Activated CD4-positive, alpha-beta T cell treated with anti-CD3 and anti-CD28 coated beads, Interleukin-2, amount 10 ng/mL, durations not matched to agents 24 days and 14 days (primary cell): ENCODE measurements at regions not wholly inside any gene's neighbourhood (a gene's known extent, or its start where the extent isn't known, plus 50 kb on each side); places are given as distances from the start of the nearest gene placed in this dataset.
"Not testable (repeated sequence)": the region's sequence is repeated elsewhere in the genome, so short reads cannot be mapped to it uniquely, and the experiment has no call there.

Experiments used
- DNase-seq: peaks from one replicate; pipeline ENCODE4 v3.0.0; 2022
- H3K27ac Mint-ChIP-seq: one replicate; pipeline ENCODE4 v1.8.0; 2022; ENCODE audit warnings: mild to moderate bottlenecking, mixed read lengths
- H3K27me3 Mint-ChIP-seq: one replicate; pipeline ENCODE4 v1.8.0; 2022; ENCODE audit warnings: mixed read lengths
- H3K36me3 Mint-ChIP-seq: one replicate; pipeline ENCODE4 v1.8.0; 2022; ENCODE audit warnings: low read depth, mild to moderate bottlenecking, mixed read lengths
- H3K4me1 Mint-ChIP-seq: one replicate; pipeline ENCODE4 v1.8.0; 2021; ENCODE audit warnings: mixed read lengths
- H3K4me3 Mint-ChIP-seq: one replicate; pipeline ENCODE4 v1.8.0; 2022; ENCODE audit warnings: mild to moderate bottlenecking, moderate library complexity, mixed read lengths
- H3K9me3 Mint-ChIP-seq: one replicate; pipeline ENCODE4 v1.8.0; 2021; ENCODE audit warnings: mixed read lengths
- intact Hi-C: fragments of 100-400 bp; cut with micrococcal nuclease; formaldehyde crosslinking; loops from one replicate; pipeline ENCODE4 v1.15.1; 2023

GRCh38 chr13:79990048-79990447, 350.9 kb downstream of the SPRY2 start:
- H3K4me1 Mint-ChIP-seq = no peaks in the 10 kb centered on the region
- H3K27me3 Mint-ChIP-seq = no peaks in the 10 kb centered on the region
- H3K36me3 Mint-ChIP-seq = no peaks in the 10 kb centered on the region

GRCh38 chr13:79989217-79989661, 351.7 kb downstream of the SPRY2 start:
- no peaks in the 10 kb centered on the region for H3K4me1 Mint-ChIP-seq
- H3K4me3 Mint-ChIP-seq = no peak overlapping the region
- no peaks in the 10 kb centered on the region for H3K27me3 Mint-ChIP-seq
- no peaks in the 10 kb centered on the region for H3K36me3 Mint-ChIP-seq
- no peak overlapping the region for H3K27ac Mint-ChIP-seq
- H3K9me3 Mint-ChIP-seq = no peaks in the 10 kb centered on the region
- intact Hi-C loops = no loop called here
- peak; percentile 33 for DNase-seq

More at GRCh38 chr13:79990048-79990447, 350.9 kb downstream of the SPRY2 start:
- Mint-ChIP-seq H3K9me3 (no peaks in the 10 kb centered on the region), H3K4me3 (no peak overlapping the region), H3K27ac (no peak overlapping the region)
- intact Hi-C loops = no loop called here
- peak; percentile 4 for DNase-seq

GRCh38 chr13:79988573-79988972, 352.4 kb downstream of the SPRY2 start:
- Mint-ChIP-seq H3K4me1 (no peaks in the 10 kb centered on the region), H3K27me3 (no peaks in the 10 kb centered on the region), H3K4me3 (no peak overlapping the region), H3K27ac (no peak overlapping the region), H3K36me3 (no peaks in the 10 kb centered on the region), H3K9me3 (no peaks in the 10 kb centered on the region)
- intact Hi-C loops = no loop called here
- peak; percentile 16 for DNase-seq

- H3K9me3 Mint-ChIP-seq = no peaks in the 10 kb centered on the region
- peak; percentile 11 for DNase-seq
- intact Hi-C loops = no loop called here
- no peak overlapping the region for H3K4me3 Mint-ChIP-seq
- no peaks in the 10 kb centered on the region for H3K36me3 Mint-ChIP-seq
- H3K27me3 Mint-ChIP-seq = no peaks in the 10 kb centered on the region
- H3K4me1 Mint-ChIP-seq = no peaks in the 10 kb centered on the region
- no peak overlapping the region for H3K27ac Mint-ChIP-seq
These were observed 353.2 kb downstream of the SPRY2 start for GRCh38 chr13:79987761-79988160.

GRCh38 chr13:79987323-79987722, 353.6 kb downstream of the SPRY2 start:
- Mint-ChIP-seq H3K36me3 (no peaks in the 10 kb centered on the region), H3K27me3 (no peaks in the 10 kb centered on the region), H3K4me1 (no peaks in the 10 kb centered on the region), H3K4me3 (no peak overlapping the region), H3K9me3 (no peaks in the 10 kb centered on the region), H3K27ac (no peak overlapping the region)
- DNase-seq = peak; percentile 11
- intact Hi-C loops = no loop called here

- Mint-ChIP-seq H3K4me3 (no peak overlapping the region), H3K9me3 (no peaks in the 10 kb centered on the region), H3K27me3 (no peaks in the 10 kb centered on the region), H3K4me1 (no peaks in the 10 kb centered on the region), H3K36me3 (no peaks in the 10 kb centered on the region), H3K27ac (no peak overlapping the region)
- peak; percentile 10 for DNase-seq
- intact Hi-C loops = no loop called here
These were observed 354.0 kb downstream of the SPRY2 start for GRCh38 chr13:79986890-79987289.

GRCh38 chr13:79974935-79975650, 365.8 kb downstream of the SPRY2 start:
- H3K27me3 Mint-ChIP-seq, intact Hi-C loops, H3K4me1 Mint-ChIP-seq, H3K9me3 Mint-ChIP-seq, H3K36me3 Mint-ChIP-seq, H3K4me3 Mint-ChIP-seq, H3K27ac Mint-ChIP-seq: not testable (repeated sequence)
- DNase-seq = peak; percentile 33

GRCh38 chr13:79973533-79973963, 367.4 kb downstream of the SPRY2 start:
- H3K27me3 Mint-ChIP-seq = no peaks in the 10 kb centered on the region
- no peak overlapping the region for H3K27ac Mint-ChIP-seq
- no peaks in the 10 kb centered on the region for H3K36me3 Mint-ChIP-seq
- no peaks in the 10 kb centered on the region for H3K4me1 Mint-ChIP-seq
- DNase-seq = peak; percentile 49
- no peaks in the 10 kb centered on the region for H3K9me3 Mint-ChIP-seq
- intact Hi-C loops = no loop called here
- no peak overlapping the region for H3K4me3 Mint-ChIP-seq

- intact Hi-C loops = no loop called here
- H3K4me3 Mint-ChIP-seq = no peak overlapping the region
- no peaks in the 10 kb centered on the region for H3K27me3 Mint-ChIP-seq
- no peaks in the 10 kb centered on the region for H3K36me3 Mint-ChIP-seq
- peak; percentile 1 for DNase-seq
- H3K4me1 Mint-ChIP-seq = no peaks in the 10 kb centered on the region
- H3K9me3 Mint-ChIP-seq = no peaks in the 10 kb centered on the region
- H3K27ac Mint-ChIP-seq = no peak overlapping the region
These were observed 368.8 kb downstream of the SPRY2 start for GRCh38 chr13:79972066-79972569.

GRCh38 chr13:79966493-79966895, 374.4 kb downstream of the SPRY2 start:
- no peak overlapping the region for H3K4me3 Mint-ChIP-seq
- no peaks in the 10 kb centered on the region for H3K4me1 Mint-ChIP-seq
- H3K36me3 Mint-ChIP-seq = no peaks in the 10 kb centered on the region
- no peak overlapping the region for H3K27ac Mint-ChIP-seq
- DNase-seq = peak; percentile 40
- peaks cover 13% of the 10 kb centered on the region for H3K9me3 Mint-ChIP-seq
- H3K27me3 Mint-ChIP-seq = no peaks in the 10 kb centered on the region
- intact Hi-C loops = no loop called here

GRCh38 chr13:79966059-79966458, 374.9 kb downstream of the SPRY2 start:
- no peak overlapping the region for H3K4me3 Mint-ChIP-seq
- intact Hi-C loops = no loop called here
- H3K27ac Mint-ChIP-seq = no peak overlapping the region
- H3K4me1 Mint-ChIP-seq = no peaks in the 10 kb centered on the region
- H3K36me3 Mint-ChIP-seq = no peaks in the 10 kb centered on the region
- no peaks in the 10 kb centered on the region for H3K27me3 Mint-ChIP-seq
- DNase-seq = peak; percentile 1
- H3K9me3 Mint-ChIP-seq = peaks cover 13% of the 10 kb centered on the region

- Mint-ChIP-seq H3K9me3 (no peaks in the 10 kb centered on the region), H3K27me3 (no peaks in the 10 kb centered on the region), H3K4me3 (no peak overlapping the region), H3K4me1 (no peaks in the 10 kb centered on the region), H3K27ac (no peak overlapping the region), H3K36me3 (no peaks in the 10 kb centered on the region)
- no peak for DNase-seq
- intact Hi-C loops = no loop called here
These were observed 394.4 kb downstream of the SPRY2 start for GRCh38 chr13:79946556-79946955.

- H3K9me3 Mint-ChIP-seq = no peaks in the 10 kb centered on the region
- no peak for DNase-seq
These were observed 397.4 kb downstream of the SPRY2 start for GRCh38 chr13:79943346-79944023.

GRCh38 chr13:79941752-79942151, 399.2 kb downstream of the SPRY2 start:
- Mint-ChIP-seq H3K27me3 (no peaks in the 10 kb centered on the region), H3K4me1 (no peaks in the 10 kb centered on the region), H3K36me3 (no peaks in the 10 kb centered on the region), H3K27ac (no peak overlapping the region), H3K9me3 (no peaks in the 10 kb centered on the region), H3K4me3 (no peak overlapping the region)
- no peak for DNase-seq
- intact Hi-C loops = no loop called here

More at GRCh38 chr13:79943346-79944023, 397.4 kb downstream of the SPRY2 start:
- Mint-ChIP-seq H3K27ac (no peak overlapping the region), H3K4me1 (no peaks in the 10 kb centered on the region), H3K36me3 (no peaks in the 10 kb centered on the region), H3K4me3 (no peak overlapping the region), H3K27me3 (no peaks in the 10 kb centered on the region)
- intact Hi-C loops = no loop called here
